HK-2 (cell line): ENCODE measurements at regions not wholly inside any gene's neighbourhood (a gene's known extent, or its start where the extent isn't known, plus 50 kb on each side); places are given as distances from the start of the nearest gene placed in this dataset.

Source experiments
- DNase-seq: peaks from one replicate; pipeline ENCODE4 v3.0.0-alpha.2; 2018; ENCODE audit not compliant: unreplicated experiment

DNA sequence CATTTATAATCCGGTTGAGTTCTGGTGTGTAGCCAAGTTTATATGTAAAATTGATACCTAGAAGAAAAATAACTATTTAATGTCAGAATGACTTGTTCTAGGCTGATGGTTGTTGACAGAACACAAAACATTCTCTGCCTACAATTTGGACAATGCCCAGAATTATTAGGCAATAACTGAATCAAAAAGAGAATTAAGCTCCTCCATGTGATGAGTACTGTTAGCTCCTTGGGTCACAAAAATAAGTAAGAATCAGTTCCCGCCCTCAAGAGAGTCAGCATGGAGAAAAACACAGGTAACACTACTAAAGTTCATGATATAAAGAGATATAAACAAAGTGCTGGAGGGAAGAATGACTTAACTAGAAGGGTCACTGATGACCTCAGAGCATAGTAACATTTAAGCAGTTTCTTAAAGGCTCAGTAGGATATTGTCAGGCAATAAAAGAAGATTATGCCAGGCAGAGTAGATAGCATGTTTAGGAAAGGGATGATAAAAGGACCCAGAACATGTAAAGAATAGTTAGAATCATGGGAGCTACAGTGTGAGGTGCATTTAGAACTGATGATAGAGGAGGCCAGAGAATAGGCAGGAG, 200.5 kb upstream of the ACTBL2 start:
- no peak for DNase-seq

DNA sequence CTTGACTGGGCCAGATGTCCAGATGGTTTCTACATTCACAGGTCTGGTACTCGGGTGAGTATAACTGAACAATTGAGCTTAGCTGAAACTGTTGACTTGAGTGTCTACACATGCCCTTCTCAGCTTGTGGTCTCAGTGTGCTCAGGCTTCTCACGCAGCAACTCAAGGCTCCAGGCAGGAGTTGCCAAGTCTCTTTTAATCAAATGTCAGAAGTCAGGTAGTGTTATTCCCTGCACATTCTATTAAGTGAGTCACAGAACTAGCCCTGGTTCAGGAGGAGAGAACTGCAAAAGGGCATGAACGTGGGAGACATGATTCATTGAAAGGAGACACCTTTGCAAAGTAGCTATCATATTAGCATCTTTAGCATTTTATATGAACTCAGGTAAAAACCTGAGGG, 199.3 kb upstream of the ACTBL2 start:
- DNase-seq = no peak

DNA sequence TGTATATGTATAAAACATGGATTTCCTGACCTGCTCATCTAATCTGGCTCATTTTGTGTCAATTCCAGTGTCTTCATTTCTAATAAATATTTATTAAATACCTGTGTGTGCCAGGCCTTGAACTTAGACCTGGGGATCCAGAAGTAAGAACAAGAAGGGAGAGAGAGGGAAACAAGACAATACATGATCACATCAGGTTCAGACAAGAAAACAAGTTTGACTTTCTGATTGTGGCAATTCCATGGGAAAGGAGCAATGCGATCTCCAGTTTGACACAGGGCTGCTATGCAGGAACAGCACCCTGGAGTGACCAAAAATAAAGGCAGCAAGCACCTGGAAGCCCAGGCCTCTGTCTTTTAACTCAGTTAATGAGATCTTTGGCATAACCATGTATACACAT, 198.1 kb upstream of the ACTBL2 start:
- no peak for DNase-seq

DNA sequence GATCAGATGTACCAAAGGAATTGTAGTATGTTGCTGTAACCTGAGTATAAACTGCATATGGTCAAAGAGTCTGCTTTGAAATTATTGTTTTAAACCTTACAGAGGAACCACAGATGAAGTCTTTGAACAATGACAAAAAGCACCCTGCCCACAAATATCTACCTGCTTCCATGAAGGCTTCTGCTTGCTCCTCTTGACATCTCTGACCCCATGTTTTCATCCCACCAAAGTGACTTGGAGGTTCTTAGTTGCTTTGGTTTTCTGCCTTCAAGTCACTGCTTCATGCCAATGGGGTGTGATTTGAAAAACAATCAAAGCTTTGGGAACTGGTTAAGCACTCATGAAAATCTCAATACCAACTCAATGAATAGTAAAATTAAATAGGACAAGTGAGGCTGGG, 194.6 kb upstream of the ACTBL2 start:
- DNase-seq = no peak

DNA sequence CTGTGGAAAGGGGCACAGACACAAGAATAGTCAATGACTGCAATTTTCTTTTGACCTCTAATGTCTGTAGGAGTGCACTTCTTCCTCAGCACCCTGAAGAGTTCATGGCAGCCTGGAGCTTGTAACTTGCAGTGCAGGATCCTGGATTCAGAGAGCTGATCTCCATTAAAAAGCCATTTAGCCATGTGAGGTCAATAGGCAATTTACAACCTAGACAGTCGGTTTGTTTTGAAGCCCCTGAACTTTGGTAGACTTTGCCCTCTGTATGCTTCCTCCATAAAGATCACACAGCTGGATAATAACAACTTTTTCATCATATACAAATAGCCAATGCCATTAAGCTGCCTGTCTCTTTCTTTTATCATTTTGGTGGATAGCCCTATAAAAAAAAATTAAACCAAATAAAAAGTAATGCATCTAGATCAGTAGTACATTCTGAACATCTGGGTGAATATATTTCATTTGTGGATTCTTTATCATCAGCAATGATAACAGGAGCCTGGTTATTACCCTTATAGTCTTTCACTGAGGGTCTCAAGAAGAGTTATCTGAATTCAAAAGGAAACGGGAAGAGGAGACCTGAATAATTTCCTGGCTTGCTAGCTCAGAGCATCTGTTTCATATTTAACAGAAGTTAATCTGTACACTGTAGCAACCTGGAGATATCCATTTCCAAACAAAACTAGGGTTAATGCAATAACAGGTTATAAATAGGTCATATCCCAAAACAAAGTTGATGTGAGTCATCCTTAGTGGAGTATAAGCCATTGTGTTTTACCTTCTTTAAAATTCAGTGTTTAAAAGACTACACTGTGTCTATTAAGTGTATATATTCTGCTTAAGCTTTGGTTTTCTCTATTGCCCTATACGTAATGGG, 193.8 kb upstream of the ACTBL2 start:
- DNase-seq = no peak

DNA sequence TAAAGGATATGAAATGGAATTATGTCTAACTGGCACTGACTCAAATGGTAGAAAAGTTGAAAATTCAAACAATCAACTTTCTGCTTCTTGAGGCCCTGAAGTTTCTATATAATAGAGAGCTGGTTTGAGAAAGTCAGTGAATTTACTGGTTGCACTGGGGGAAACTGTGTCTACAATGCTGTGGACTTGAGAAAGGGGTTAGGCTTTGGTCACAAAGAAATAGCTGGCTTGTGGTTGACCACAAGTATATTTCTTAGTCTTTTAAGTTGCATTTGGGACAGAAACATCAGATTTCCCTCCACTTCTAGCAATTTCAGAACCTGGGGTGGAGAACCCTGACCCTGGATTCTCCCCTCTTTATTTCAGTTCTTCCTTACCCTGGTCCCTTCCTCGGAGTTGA, 192.6 kb upstream of the ACTBL2 start:
- no peak for DNase-seq

DNA sequence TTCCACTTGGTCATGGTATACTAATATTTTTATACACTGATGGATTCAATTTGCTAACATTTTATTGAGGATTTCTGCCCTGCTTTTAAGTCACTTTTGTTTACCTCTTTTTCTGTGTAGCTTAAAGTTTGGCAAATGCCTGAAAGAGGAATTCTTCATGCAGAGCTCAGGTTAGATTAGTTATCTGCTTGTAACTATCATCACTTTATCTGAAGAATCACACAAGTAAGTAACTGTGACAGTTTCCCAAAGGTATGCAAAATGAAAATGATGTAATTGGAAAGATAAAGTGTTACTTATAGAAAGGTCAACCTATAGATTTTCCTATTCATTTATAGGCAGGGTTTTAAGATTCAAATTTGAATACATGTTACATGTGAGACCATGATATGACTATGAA, 188.8 kb upstream of the ACTBL2 start:
- DNase-seq = no peak

DNA sequence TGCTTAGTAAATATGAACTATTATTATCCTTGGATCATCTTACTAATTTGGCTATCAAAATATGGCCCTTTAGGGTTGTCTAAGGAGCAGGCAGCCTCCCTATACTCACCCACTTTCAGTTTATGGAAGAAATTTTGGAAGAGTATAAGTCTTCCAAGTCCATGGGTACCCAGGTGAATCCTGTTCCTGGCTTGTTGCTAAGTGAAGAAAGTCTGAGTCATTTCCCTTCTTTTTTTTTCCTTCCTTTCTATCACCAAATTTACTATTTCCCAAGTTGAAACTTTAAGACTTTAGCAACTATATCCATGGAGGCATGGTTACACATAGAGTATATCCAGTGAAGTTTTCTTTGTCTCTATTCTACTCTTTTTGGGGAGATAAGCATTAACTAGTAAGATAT, 184.0 kb upstream of the ACTBL2 start:
- DNase-seq = no peak

DNA sequence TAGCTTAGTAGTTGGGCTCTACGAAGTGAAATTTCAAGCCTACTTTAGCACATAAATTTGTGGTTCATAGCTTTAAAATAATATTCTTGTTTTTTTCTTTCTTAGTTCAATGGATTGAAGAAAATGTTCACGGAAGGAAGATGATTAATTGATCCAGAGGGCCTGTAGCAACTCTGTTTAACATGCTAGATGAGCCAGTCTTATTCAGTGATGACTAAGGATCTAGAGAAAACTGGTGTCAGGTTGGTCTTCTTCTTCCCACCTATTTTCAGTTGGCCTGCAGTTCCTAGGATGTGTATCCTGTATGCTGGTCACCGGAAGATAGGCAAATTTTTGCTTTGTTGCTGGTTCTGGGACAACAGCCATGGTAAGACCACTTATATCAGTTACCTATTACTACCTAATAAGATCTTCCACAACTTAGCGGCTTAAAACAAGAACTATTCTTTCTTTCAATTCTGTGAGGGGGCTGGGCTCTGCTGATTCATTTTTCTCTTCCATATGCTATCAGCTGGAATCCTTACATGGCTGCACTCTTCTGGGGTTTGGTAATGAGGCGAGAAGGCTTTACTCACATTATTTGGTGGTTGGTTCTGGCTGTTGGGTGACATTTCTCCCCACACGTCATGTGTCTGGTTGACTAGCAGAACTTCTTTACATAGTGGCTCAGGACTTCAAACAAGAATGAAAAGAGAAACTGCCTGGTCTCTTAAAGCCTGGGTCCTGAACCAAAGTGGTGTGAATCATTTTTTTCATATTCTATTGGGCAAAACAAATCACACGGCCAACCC, 182.7 kb upstream of the ACTBL2 start:
- DNase-seq = no peak

DNA sequence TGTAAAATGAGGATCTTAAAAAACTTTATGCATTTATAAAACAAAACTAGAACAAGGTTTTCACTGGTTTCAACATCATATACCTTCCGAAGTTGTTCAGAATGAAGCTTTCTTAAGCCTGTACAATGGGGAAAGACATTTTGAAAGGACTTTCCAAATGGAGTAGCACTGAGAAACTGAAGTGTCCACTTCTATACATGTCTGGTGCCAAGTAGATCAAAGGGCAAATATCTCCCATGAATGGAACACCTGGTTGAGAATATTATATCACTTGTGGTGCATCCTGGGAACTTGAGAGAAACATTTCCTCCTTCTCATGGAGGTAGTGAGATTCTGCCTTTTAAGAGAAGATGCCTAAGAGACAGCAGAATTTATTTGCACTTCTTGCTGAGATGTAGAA, 182.1 kb upstream of the ACTBL2 start:
- no peak for DNase-seq

DNA sequence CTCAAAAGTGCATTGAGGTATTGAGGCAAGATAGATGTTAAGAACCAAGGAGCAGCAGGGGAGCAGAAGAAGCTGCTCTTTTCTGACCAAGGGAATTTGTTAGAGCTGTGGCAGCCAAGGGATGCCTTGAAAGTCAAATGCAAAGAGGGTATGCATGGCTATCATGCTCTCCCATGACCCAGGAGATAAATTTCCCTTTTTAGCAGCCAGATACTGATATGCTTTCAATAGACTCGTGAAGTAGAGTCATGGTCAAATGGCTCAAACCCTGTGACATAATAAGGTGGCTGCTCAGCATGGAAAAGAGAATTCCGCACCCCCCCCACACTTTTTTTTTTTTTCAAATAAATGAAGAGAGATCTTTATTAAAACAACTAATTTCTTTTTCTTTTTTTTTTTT, 180.9 kb upstream of the ACTBL2 start:
- no peak for DNase-seq

DNA sequence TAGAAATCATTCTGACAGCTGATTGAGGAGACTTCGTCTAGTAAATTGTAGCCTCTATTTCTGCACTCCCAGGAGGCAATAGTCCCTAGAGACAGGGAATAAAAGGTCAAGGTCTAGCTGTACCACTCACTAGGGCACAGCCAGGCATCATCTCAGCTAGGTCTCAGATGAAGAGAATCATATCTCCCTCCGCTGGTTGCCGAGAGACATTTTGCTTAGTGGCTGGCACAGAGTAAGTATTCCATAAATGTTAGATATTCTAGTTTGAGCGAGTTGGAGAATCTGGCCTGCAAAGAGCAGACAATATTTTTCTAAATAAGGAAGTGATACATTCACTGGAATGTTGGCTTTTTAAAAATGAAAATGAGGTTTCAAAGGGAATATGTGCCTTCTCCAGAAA, 180.4 kb upstream of the ACTBL2 start:
- no peak for DNase-seq

DNA sequence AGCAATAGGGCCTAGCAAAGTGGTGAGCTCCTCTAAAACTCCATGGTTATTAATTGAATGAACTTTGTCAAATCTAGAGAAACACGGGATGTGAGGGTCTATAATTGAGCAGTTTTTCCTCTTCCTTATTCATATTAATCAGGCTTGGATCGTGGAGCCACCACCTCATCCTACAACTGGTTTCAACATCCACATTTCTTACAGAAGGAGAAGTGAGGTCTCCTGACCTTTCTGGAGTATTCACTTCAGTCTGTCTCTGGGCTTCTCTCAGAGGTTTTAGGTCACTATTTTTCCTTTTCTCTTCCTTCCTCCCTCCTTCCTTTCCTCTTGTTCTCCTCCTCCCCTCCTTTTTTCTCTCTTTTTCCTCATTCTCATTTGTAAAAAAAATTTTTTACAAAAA, 177.3 kb upstream of the ACTBL2 start:
- DNase-seq = no peak

DNA sequence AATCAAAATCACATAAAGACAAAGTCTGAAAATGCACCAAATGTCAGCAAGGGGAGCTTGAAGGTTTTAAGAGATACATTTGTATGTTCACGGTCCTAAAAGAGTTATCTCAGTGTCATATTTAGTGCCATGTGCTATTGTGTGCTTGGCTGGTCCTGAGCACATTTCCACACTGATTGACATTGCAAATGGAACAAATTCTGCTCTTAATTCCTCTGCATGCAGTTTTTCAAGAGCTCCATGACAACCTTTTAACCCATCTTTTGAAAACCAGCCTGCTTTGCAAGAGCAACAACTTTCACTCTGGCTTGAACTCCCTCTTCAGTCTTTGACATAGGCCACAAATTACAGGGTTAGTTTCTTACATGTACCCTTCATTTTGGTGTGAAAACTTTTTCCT, 175.4 kb upstream of the ACTBL2 start:
- no peak for DNase-seq

DNA sequence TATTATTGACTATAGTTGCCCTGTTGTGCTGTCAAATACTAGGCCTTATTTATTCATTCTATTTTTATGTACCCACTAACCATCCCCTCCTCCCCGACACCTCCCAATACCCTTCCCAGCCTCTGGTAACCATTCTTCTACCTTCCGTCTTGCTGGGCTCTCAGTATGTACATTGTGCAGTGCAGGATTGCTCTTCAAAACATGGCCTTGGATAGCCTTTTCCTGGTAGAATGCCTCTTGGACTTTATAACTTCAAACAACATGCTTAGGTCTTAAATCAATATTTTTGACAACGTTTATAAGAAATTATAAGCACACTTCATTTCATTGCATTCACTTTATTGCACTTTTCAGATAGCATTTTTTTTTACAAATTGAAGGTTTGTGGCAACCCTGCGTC, 172.6 kb upstream of the ACTBL2 start:
- DNase-seq = no peak

DNA sequence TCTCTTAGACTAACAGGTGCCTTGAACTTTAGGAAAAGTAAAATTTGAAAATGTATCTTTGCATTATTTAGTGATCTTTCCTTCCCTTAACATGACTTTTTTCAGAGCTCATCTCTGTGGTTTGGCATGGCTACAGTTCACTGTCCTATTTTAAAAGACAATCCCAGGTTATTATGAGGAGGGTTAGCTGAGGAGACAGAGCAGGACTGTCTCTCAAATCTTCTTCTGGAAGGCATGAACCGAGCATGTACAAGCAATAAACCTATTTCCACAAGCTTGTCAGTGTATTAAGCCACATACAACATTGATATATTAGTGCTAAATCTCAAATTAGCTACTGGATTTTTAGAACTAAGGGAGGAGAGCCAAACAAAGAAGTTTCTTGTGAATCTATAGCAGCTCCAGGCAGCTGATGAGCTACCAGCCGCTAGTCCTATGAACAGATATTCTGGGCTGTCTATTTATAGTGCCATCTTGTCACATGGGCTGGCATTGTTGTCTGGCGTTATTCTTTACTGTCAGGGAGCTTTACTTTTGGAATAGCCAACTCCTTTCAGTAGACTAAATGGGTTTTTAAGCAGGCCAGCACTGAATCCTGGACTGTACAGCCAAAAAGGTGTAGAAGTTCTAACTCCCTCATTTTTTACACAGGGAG, 171.2 kb upstream of the ACTBL2 start:
- DNase-seq = no peak

DNA sequence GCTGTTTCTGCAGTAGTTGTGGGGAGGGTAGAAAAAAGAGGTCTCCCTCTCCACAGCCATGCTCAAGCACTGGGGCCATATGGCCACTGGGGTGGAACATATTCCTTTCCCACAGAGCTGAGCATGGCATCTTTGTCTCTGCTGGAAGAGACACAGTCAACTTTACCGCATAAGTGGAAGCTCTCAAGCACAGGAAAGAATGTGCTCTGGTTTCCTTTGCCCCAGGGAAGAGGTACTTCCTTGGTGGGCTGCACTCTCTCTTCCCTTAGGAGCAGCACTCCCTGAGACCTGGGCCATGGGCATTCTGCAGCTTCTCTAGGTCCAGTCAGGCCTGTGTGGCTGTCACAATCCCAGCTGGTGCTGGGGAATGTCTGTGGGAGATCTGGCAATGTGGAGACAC, 168.5 kb upstream of the ACTBL2 start:
- no peak for DNase-seq

DNA sequence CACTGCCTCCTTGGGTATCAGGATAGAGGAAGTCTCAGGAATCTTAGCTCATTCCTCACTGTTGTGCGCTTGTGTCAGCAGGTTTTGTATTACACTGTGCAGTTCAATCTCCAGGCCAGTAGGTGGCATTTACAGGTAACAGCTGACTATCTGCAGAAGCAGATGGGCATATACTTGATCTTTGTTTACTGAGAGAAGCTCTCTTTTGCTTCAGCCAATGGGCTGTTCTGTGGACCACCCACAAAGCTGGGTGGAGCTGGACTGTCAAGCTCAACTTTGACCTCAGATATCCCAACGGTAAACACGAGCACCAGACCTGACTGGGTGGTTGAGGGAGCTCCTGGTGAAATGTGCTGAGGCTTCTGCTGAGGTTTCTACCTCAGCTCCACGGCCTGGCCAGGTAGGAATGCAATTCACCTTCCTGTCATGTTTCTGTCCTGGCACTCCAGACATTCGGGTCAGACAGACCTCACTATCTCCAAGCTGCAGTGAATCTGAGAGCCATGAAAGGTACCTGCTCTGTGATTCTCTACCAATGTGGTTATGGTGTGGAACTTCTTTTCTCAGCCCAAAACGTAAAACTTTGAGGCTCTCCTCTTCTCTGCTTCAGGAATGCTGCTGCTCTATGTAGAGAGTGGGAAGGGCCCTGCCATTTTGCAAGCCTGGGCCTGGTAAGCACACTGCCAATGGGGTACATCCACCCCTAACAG, 167.9 kb upstream of the ACTBL2 start:
- peak; percentile 15 for DNase-seq

DNA sequence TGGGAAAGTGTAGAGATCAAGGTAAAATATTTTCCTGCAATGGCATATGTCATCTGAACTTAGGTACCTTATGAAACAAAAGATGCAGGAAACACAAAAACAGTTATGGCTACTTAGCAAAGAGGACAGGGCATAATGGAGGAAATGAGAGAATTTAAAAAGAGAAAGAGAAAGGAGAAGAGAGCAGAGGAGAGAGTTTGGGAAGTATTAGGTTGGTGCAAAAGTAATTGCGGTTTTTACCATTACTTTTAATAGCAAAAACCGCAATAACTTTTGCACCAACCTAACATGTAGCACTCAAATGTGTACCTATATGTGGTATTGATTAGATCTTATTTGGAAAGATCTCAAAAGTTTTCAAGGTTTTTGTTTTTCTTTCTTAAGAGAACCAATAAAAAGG, 160.1 kb upstream of the ACTBL2 start:
- no peak for DNase-seq

DNA sequence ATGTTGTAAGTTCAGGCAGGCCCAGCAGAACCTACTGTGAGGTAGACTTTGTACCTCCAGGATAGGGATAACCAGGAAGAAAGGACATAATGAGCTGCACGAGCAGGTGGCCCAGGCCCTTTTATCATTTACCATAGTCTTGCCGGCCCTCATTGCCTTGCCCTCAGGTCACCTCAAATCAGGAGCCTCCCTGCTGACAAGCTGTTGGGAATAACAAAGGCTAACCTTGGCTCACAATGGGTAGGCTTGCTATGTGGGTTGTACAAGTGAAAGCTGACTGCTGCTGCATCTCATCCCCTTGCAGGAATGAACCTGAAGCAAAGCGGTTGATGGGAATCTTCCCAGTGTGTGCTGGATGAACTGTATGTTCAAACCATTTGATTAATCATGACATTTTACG, 159.5 kb upstream of the ACTBL2 start:
- no peak for DNase-seq

DNA sequence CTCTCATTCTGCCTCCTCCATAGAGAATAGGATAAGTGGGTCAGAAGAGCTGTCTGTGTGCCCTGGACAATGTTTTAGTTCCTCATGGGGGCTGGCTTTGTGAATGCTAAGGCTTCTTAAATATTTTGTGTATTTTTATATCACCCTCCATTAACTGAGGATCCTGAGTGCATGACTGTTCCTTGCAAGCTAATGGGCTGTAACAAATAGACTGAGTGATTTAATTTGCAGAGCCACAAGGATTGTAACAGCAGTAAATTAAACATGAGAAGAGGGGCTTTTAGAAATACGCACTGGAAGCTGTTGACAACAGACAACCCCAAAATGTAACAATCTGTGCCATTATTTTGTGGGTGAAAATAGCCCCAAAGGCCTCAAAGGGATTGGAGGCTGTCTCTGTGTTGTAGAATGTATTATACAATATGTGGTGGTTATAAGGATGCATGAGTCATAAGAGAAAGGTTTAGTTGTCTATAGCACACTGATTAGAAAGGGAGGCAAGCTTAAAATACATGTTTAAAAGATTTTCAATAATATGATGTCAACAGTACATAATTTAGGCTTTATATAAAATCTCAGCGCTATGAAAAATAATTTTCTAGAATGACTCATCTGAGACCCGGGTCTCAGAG, 152.7 kb upstream of the ACTBL2 start:
- no peak for DNase-seq
